H1 (cell line): ENCODE measurements at regions not wholly inside any gene's neighbourhood (a gene's known extent, or its start where the extent isn't known, plus 50 kb on each side); places are given as distances from the start of the nearest gene placed in this dataset.

Experiments used
- CTCF ChIA-PET: fragments of 300-600 bp; sonication (Branson Sonifier 250); formaldehyde crosslinking; loops from one replicate; lab custom pipeline; 2021; ENCODE audit not compliant: partially characterized antibody; lab: Charles Lee
- POLR2A ChIA-PET: fragments of 300-600 bp; sonication (Branson Sonifier 250); formaldehyde crosslinking; loops from one replicate; lab custom pipeline; 2021; ENCODE audit warnings: inconsistent platforms; ENCODE audit not compliant: partially characterized antibody; lab: Charles Lee
- DNase-seq, 2 experiments: peaks; one replicate each; pipeline versions ENCODE4 v3.0.0 to v3.0.0-alpha.2; 2010 to 2022; ENCODE audit warnings: low spot score in 2 of 2, low read depth in 1 of 2, mixed read lengths in 1 of 2
- FAIRE-seq: peaks from 2 replicates; lab custom pipeline; 2011; peaks lifted over from hg19 to GRCh38; lab: Jason Lieb, UNC
- H2AFZ ChIP-seq: 2 replicates; pipeline ENCODE4 v1.8.1; 2012; ENCODE audit warnings: low read length, inconsistent platforms
- H2AK5ac ChIP-seq: 2 replicates; pipeline ENCODE4 v1.6.1; 2013; ENCODE audit warnings: low read depth, low read length
- H2BK120ac ChIP-seq: replicated peaks from 2 replicates; pipeline ENCODE3; 2013; ENCODE audit warnings: low read depth, low read length, inconsistent platforms
- H2BK12ac ChIP-seq: 2 replicates; pipeline ENCODE4 v1.6.1; 2013; ENCODE audit warnings: low read depth, low read length
- H2BK15ac ChIP-seq: 2 replicates; pipeline ENCODE4 v1.6.1; 2013; ENCODE audit warnings: low read length
- H2BK20ac ChIP-seq: 2 replicates; pipeline ENCODE4 v1.6.1; 2013; ENCODE audit warnings: low read length
- H2BK5ac ChIP-seq: 2 replicates; pipeline ENCODE4 v1.6.1; 2013; ENCODE audit warnings: low read depth, low read length
- H3K14ac ChIP-seq: 2 replicates; pipeline ENCODE4 v1.6.1; 2013; ENCODE audit warnings: inconsistent platforms; ENCODE audit not compliant: insufficient read length
- H3K18ac ChIP-seq: 2 replicates; pipeline ENCODE4 v1.6.1; 2013; ENCODE audit warnings: low read length; ENCODE audit errors: extremely low read depth
- H3K23ac ChIP-seq: 2 replicates; pipeline ENCODE4 v1.6.1; 2013; ENCODE audit warnings: inconsistent platforms; ENCODE audit not compliant: insufficient read length
- H3K23me2 ChIP-seq: 2 replicates; pipeline ENCODE4 v1.6.1; 2013; ENCODE audit warnings: low read depth, low read length
- H3K27ac ChIP-seq: 2 replicates; pipeline ENCODE4 v1.6.1; 2011; ENCODE audit warnings: low read depth, low read length, inconsistent platforms
- H3K27me3 ChIP-seq, 4 experiments: replicated peaks in 1 of 4; 1 replicate in 1 of 4; 2 replicates in 3 of 4; pipeline versions ENCODE4 v1.6.1 to v1.8.1; 2011 to 2013; ENCODE audit warnings: low read length in 3 of 4, mild to moderate bottlenecking in 3 of 4, inconsistent platforms in 2 of 4, mixed read lengths in 2 of 4, moderate library complexity in 1 of 4; ENCODE audit not compliant: control insufficient read depth in 3 of 4, insufficient read depth in 3 of 4; ENCODE audit errors: extremely low read depth in 1 of 4
- H3K36me3 ChIP-seq, 4 experiments: 2 replicates each; pipeline versions ENCODE4 v1.6.1 to v1.8.1; 2011 to 2013; ENCODE audit warnings: mild to moderate bottlenecking in 4 of 4, low read length in 3 of 4, moderate library complexity in 2 of 4, control low read depth in 1 of 4, inconsistent platforms in 1 of 4; ENCODE audit not compliant: insufficient read depth in 4 of 4, control insufficient read depth in 2 of 4
- H3K4ac ChIP-seq: replicated peaks from 2 replicates; pipeline ENCODE3; 2013; ENCODE audit warnings: low read length, low read depth, mixed read lengths, inconsistent platforms; ENCODE audit not compliant: insufficient read length
- H3K4me1 ChIP-seq, 4 experiments: replicated peaks in 1 of 4; 1 replicate in 1 of 4; 2 replicates in 3 of 4; pipeline versions ENCODE4 v1.6.1 to v1.8.1; 2011 to 2013; ENCODE audit warnings: low read length in 3 of 4, inconsistent platforms in 2 of 4, mixed read lengths in 1 of 4; ENCODE audit not compliant: insufficient read depth in 4 of 4, control insufficient read depth in 3 of 4
- H3K4me2 ChIP-seq, 2 experiments: 2 replicates each; pipeline versions ENCODE4 v1.6.1 to v1.8.1; 2011 to 2013; ENCODE audit warnings: low read depth in 2 of 2, low read length in 2 of 2, control low read depth in 1 of 2, inconsistent platforms in 1 of 2, mild to moderate bottlenecking in 1 of 2; ENCODE audit not compliant: insufficient read depth in 1 of 2
- H3K4me3 ChIP-seq, 4 experiments: fragments of 200-600, 300-600 bp in 1 of 4; sonication (generic), shearing (Covaris generic), sonication (Bioruptor Twin) in 1 of 4; 2 replicates each; pipeline versions ENCODE4 v1.5.1 to v1.8.1; 2011 to 2016; ENCODE audit warnings: low read length in 4 of 4, low read depth in 3 of 4, control low read depth in 2 of 4, inconsistent platforms in 2 of 4, mild to moderate bottlenecking in 2 of 4, mixed read lengths in 1 of 4, moderate library complexity in 1 of 4; ENCODE audit not compliant: insufficient read depth in 2 of 4; ENCODE audit errors: extremely low read depth in 1 of 4
- H3K56ac ChIP-seq: replicated peaks from 2 replicates; pipeline ENCODE3; 2013; ENCODE audit warnings: low read depth, mild to moderate bottlenecking, mixed read lengths, low read length, inconsistent platforms; ENCODE audit not compliant: insufficient read length
- H3K79me1 ChIP-seq: 2 replicates; pipeline ENCODE4 v1.6.1; 2013; ENCODE audit warnings: low read depth, low read length, control low read depth
- H3K79me2 ChIP-seq, 2 experiments: 2 replicates each; pipeline versions ENCODE4 v1.6.1 to v1.8.1; 2012 to 2013; ENCODE audit warnings: low read length in 2 of 2, mild to moderate bottlenecking in 2 of 2, inconsistent platforms in 1 of 2; ENCODE audit not compliant: insufficient read depth in 2 of 2, control insufficient read depth in 1 of 2
- H3K9ac ChIP-seq, 4 experiments: replicated peaks in 1 of 4; 1 replicate in 1 of 4; 2 replicates in 3 of 4; pipeline versions ENCODE4 v1.6.1 to v1.8.1; 2011 to 2013; ENCODE audit warnings: low read depth in 3 of 4, low read length in 3 of 4, control low read depth in 2 of 4, mild to moderate bottlenecking in 2 of 4, moderate library complexity in 2 of 4, inconsistent platforms in 1 of 4; ENCODE audit errors: extremely low read depth in 1 of 4
- H3K9me3 ChIP-seq, 2 experiments: 2 replicates each; pipeline versions ENCODE4 v1.6.1 to v1.8.1; 2012 to 2013; ENCODE audit warnings: mild to moderate bottlenecking in 2 of 2, moderate library complexity in 2 of 2, control low read depth in 1 of 2, inconsistent platforms in 1 of 2, low read depth in 1 of 2, low read length in 1 of 2, mixed read lengths in 1 of 2; ENCODE audit not compliant: insufficient read depth in 2 of 2
- H4K20me1 ChIP-seq, 2 experiments: replicated peaks in 1 of 2; 2 replicates each; pipeline versions ENCODE3 to v1.8.1; 2011 to 2013; ENCODE audit warnings: inconsistent platforms in 2 of 2, low read length in 2 of 2, mild to moderate bottlenecking in 1 of 2; ENCODE audit not compliant: insufficient read depth in 2 of 2, control insufficient read depth in 1 of 2
- H4K5ac ChIP-seq: 2 replicates; pipeline ENCODE4 v1.6.1; 2013; ENCODE audit warnings: low read length, low read depth, mixed read lengths, inconsistent platforms; ENCODE audit not compliant: insufficient read length
- H4K8ac ChIP-seq: 2 replicates; pipeline ENCODE4 v1.8.0; 2013; ENCODE audit warnings: mild to moderate bottlenecking, moderate library complexity, low read length, inconsistent platforms; ENCODE audit not compliant: insufficient read depth; ENCODE audit errors: extremely low read depth
- H4K91ac ChIP-seq: replicated peaks from 2 replicates; pipeline ENCODE3; 2013; ENCODE audit warnings: low read length, mixed read lengths, inconsistent platforms; ENCODE audit not compliant: insufficient read length
- ASH2L ChIP-seq: fragments of 200-600, 300-600 bp; sonication (generic); IDR thresholded peaks from one replicate; pipeline ENCODE4 v1.7.1; 2017; ENCODE audit warnings: low read length
- BRCA1 ChIP-seq: IDR thresholded peaks from 2 replicates; pipeline ENCODE4 v1.6.1; 2012; ENCODE audit warnings: low read depth, low read length, improper control_type of control experiment
- CREB1 ChIP-seq: IDR thresholded peaks from 2 replicates; pipeline ENCODE4 v1.6.1; 2012; ENCODE audit warnings: inconsistent platforms
- CTCF ChIP-seq, 3 experiments: IDR thresholded peaks; 1 replicate in 2 of 3; 2 replicates in 1 of 3; pipeline versions ENCODE4 v1.5.1 to v1.6.1; 2011; ENCODE audit warnings: low read length in 3 of 3, mild to moderate bottlenecking in 3 of 3, inconsistent platforms in 2 of 3, low read depth in 1 of 3, moderate library complexity in 1 of 3; ENCODE audit not compliant: insufficient read depth in 1 of 3; ENCODE audit errors: control extremely low read depth in 1 of 3
- MAFK ChIP-seq: IDR thresholded peaks from 2 replicates; pipeline ENCODE4 v1.6.1; 2012; ENCODE audit warnings: low read depth, mild to moderate bottlenecking, improper control_type of control experiment, low read length
- MAX ChIP-seq: IDR thresholded peaks from 2 replicates; pipeline ENCODE4 v1.6.1; 2012; ENCODE audit warnings: inconsistent platforms
- POLR2A ChIP-seq, 2 experiments: IDR thresholded peaks; 1 replicate in 1 of 2; 2 replicates in 1 of 2; pipeline ENCODE4 v1.6.1; 2011; ENCODE audit warnings: low read depth in 2 of 2, low read length in 2 of 2, mild to moderate bottlenecking in 2 of 2; ENCODE audit errors: control extremely low read depth in 1 of 2
- RNF2 ChIP-seq: fragments of 200-900, 300-1000 bp; sonication (generic); IDR thresholded peaks from 2 replicates; pipeline ENCODE4 v1.7.1; 2016; ENCODE audit warnings: borderline replicate concordance, low read depth, mild to moderate bottlenecking, antibody characterized with exemption, low read length; ENCODE audit not compliant: poor library complexity, severe bottlenecking; ENCODE audit errors: missing control alignments
- SAP30 ChIP-seq: fragments of 300-600 bp; sonication (generic); IDR thresholded peaks from 2 replicates; pipeline ENCODE4 v1.7.1; 2012; ENCODE audit warnings: low read length, moderate library complexity, mild to moderate bottlenecking, inconsistent platforms; ENCODE audit not compliant: insufficient read depth, insufficient replicate concordance
- SP2 ChIP-seq: IDR thresholded peaks from 2 replicates; pipeline ENCODE4 v1.6.1; 2012; ENCODE audit warnings: mild to moderate bottlenecking, low read length, inconsistent platforms
- SRF ChIP-seq: IDR thresholded peaks from 2 replicates; pipeline ENCODE4 v1.6.1; 2011; ENCODE audit warnings: mild to moderate bottlenecking, low read depth, low read length, moderate library complexity
- ZNF274 ChIP-seq: IDR thresholded peaks from 2 replicates; pipeline ENCODE4 v1.7.0; 2012; ENCODE audit warnings: low read length, borderline replicate concordance; ENCODE audit errors: extremely low read depth
- WGBS, 2 experiments: shearing (Covaris generic) in 1 of 2; methylation state at CpG; one replicate each; pipeline versions ENCODE4 v1.1.6 to v1.1.7; 2013 to 2015; ENCODE audit warnings: low lambda C conversion rate in 2 of 2, mixed read lengths in 2 of 2, inconsistent platforms in 1 of 2, low coverage in 1 of 2, missing lambda C conversion rate in 1 of 2; ENCODE audit not compliant: insufficient replicate concordance in 2 of 2, insufficient coverage in 1 of 2, insufficient read length in 1 of 2; ENCODE audit errors: extremely low coverage in 1 of 2, missing lambda C conversion rate in 1 of 2; 5-methylcytosine and 5-hydroxymethylcytosine counted together

- no peak overlapping the region for H2BK120ac ChIP-seq
- H3K4me2 ChIP-seq = no peak overlapping the region
- no peaks in the 10 kb centered on the region; a peak in 1 of 8 replicates for H3K36me3 ChIP-seq
- no peak overlapping the region for H3K23ac ChIP-seq
- H2AFZ ChIP-seq = no peak overlapping the region; the same call in 1 of the 2 replicates
- no peak overlapping the region for H3K56ac ChIP-seq
- H2BK15ac ChIP-seq = no peak overlapping the region
- H3K4ac ChIP-seq = no peak overlapping the region
- DNase-seq = no peak
- no peaks in the 10 kb centered on the region for H3K4me1 ChIP-seq
- H3K9ac ChIP-seq = no peak overlapping the region
- H3K4me3 ChIP-seq = no peak overlapping the region
- no peak overlapping the region for H4K91ac ChIP-seq
- no peak overlapping the region for H3K27ac ChIP-seq
- H4K20me1 ChIP-seq = no peaks in the 10 kb centered on the region
- FAIRE-seq = no peak
- no peak overlapping the region for H3K18ac ChIP-seq
- POLR2A ChIA-PET = no interaction called here
- no peak overlapping the region for H4K8ac ChIP-seq
- H3K79me1 ChIP-seq = no peaks in the 10 kb centered on the region
- no peak overlapping the region for H3K14ac ChIP-seq
- WGBS, 2 experiments = 86% methylated on average over 1 of the region's 1 CpG; no CpG with 5 or more reads in 1 of the 2 experiments
- no peaks in the 10 kb centered on the region for H3K79me2 ChIP-seq
- H2AK5ac ChIP-seq = no peak overlapping the region
- H4K5ac ChIP-seq = no peak overlapping the region
- H2BK5ac ChIP-seq = no peak overlapping the region
- H3K23me2 ChIP-seq = no peaks in the 10 kb centered on the region
- no peaks in the 10 kb centered on the region for H3K27me3 ChIP-seq
- no peak overlapping the region for H2BK20ac ChIP-seq
- peaks cover 13 to 15% of the 10 kb centered on the region in 2 experiments for H3K9me3 ChIP-seq
- H2BK12ac ChIP-seq = no peak overlapping the region
- CTCF ChIA-PET = no interaction called here
- TF ChIP-seq BRCA1 (no peak), SAP30 (no peak), RNF2 (no peak), ZNF274 (no peak), CREB1 (no peak), CTCF (IDR thresholded peaks at IDR 0.05; ENCODE audit: control extremely low read depth in 1 of 3, insufficient read depth in 1 of 3, low read depth in 1 of 3, low read length in 3 of 3) (no peak), MAFK (no peak), POLR2A (IDR thresholded peaks at IDR 0.05; ENCODE audit: control extremely low read depth in 1 of 2, low read depth in 2 of 2, low read length in 2 of 2) (no peak), MAX (no peak), SP2 (no peak), SRF (no peak), ASH2L (no peak)
Observed at GRCh38 chr3:35394905-35395304, 244.4 kb upstream of the ARPP21 start.
